Activated CD4-positive, alpha-beta T cell treated with anti-CD3 and anti-CD28 coated beads, Interleukin-10, Interleukin-2, amounts not matched to agents 100 ng/mL and 50 ng/mL, durations not matched to agents 16 hours and 8 hours (primary cell): ENCODE measurements at regions not wholly inside any gene's neighbourhood (a gene's known extent, or its start where the extent isn't known, plus 50 kb on each side); places are given as distances from the start of the nearest gene placed in this dataset.

Source experiments
- DNase-seq: peaks from one replicate; pipeline ENCODE4 v3.0.0-alpha.2; 2020

- peak; percentile 3 for DNase-seq
Observed at GRCh38 chr4:94395562-94395961, 52.9 kb upstream of the HPGDS start.

- no peak for DNase-seq
Observed at GRCh38 chr4:94396984-94397383, 54.3 kb upstream of the HPGDS start.

- DNase-seq: no peak
Observed at GRCh38 chr4:94397635-94398034, 54.1 kb upstream of the PDLIM5 start.

- no peak for DNase-seq
Observed at GRCh38 chr4:94399277-94399676, 52.5 kb upstream of the PDLIM5 start.

GRCh38 chr4:94399721-94400120 is 52.0 kb upstream of the PDLIM5 start:
- DNase-seq: no peak

- no peak for DNase-seq
Observed at GRCh38 chr4:94400191-94400590, 51.6 kb upstream of the PDLIM5 start.
